ENCODE measurements at regions not wholly inside any gene's neighbourhood (a gene's known extent, or its start where the extent isn't known, plus 50 kb on each side); places are given as distances from the start of the nearest gene placed in this dataset.

DNA sequence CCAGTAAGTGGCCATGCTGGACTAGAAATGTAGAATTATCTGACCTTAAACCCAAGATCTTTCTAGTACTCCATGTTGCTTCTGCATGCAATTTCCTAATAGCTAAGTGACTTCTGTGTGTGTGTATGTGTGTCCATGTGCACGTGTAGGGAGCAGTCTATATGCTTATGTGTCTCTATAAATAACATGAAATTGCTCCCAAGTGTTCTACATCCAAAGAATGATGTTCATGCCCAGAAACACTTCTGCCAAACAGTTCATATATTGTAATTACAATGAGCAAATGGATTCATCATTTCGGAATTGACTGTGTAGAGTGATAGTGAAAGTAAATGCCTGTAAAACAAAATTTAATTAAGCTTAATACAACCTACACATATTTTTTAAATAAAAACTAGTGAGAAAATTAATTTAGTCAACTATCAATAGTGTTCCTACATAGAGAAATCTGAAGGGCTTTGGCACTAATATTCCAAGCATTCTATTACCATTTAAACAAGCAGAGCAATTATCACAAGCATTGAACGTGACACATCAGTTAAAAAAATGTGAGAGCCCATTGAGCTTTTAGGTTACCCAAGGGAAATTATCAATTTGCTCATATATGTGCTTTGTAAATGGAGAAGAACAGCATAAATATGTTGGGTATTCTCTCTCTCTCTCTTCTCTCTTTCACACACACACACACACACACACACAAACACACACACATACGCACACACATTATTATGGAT is 1067.4 kb downstream of the CNTNAP5 start:
- no peaks in the 10 kb centered on the region for H3K36me3 ChIP-seq (ENCODE audit: control insufficient read depth in 2 of 2, insufficient read depth in 2 of 2, low read length in 1 of 2)
- H3K4me1 ChIP-seq (ENCODE audit: control insufficient read depth in 2 of 2, insufficient read depth in 2 of 2, low read length in 2 of 2), result no peaks in the 10 kb centered on the region
- no peaks in the 10 kb centered on the region for H3K27me3 ChIP-seq (ENCODE audit: control insufficient read depth in 2 of 2, insufficient read depth in 1 of 2, low read length in 1 of 2)
- no peak overlapping the region for H3K4me3 ChIP-seq (ENCODE audit: low read length in 2 of 2)
- H3K9me3 ChIP-seq (ENCODE audit: control insufficient read depth in 2 of 2, insufficient read depth in 1 of 2, low read length in 1 of 2), result no peaks in the 10 kb centered on the region
- no peak overlapping the region for H3K27ac ChIP-seq (ENCODE audit: low read depth in 1 of 2, low read length in 1 of 2)
- DNase-seq (ENCODE audit: low read depth in 6 of 9, low spot score in 9 of 9), result no peak
- 86% methylated on average over 4 of the region's 4 CpGs for WGBS

DNA sequence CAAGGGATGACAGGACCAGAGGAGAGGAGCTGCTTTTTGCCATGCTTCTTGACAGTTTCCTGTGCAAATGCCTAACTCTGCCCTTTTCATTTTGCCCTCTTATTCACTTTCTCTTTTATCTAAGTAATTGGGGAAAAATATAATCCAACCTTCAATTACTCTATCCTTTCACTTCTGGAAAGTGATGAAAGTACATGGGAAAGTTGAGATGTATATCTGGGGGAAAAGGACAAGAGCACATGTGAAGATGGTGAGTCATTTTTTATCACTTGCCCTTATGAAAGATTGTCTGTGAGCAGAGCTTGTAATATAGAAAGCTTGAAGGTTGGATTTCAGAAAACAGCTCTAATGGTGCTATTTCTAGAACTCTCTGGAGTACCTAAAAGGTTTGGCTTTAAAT is 1070.7 kb downstream of the CNTNAP5 start:
- no peak overlapping the region for H3K27ac ChIP-seq (ENCODE audit: low read depth in 1 of 2, low read length in 1 of 2)
- DNase-seq (ENCODE audit: low read depth in 6 of 9, low spot score in 9 of 9), result no peak
- no peaks in the 10 kb centered on the region for H3K36me3 ChIP-seq (ENCODE audit: control insufficient read depth in 2 of 2, insufficient read depth in 2 of 2, low read length in 1 of 2)
- H3K27me3 ChIP-seq (ENCODE audit: control insufficient read depth in 2 of 2, insufficient read depth in 1 of 2, low read length in 1 of 2), result no peaks in the 10 kb centered on the region
- no peaks in the 10 kb centered on the region for H3K9me3 ChIP-seq (ENCODE audit: control insufficient read depth in 2 of 2, insufficient read depth in 1 of 2, low read length in 1 of 2)
- no peak overlapping the region for H3K4me3 ChIP-seq (ENCODE audit: low read length in 2 of 2)
- H3K4me1 ChIP-seq (ENCODE audit: control insufficient read depth in 2 of 2, insufficient read depth in 2 of 2, low read length in 2 of 2), result no peaks in the 10 kb centered on the region

- no peak overlapping the region for H3K4me3 ChIP-seq (ENCODE audit: low read length in 2 of 2)
- H3K27me3 ChIP-seq (ENCODE audit: control insufficient read depth in 2 of 2, insufficient read depth in 1 of 2, low read length in 1 of 2), result no peaks in the 10 kb centered on the region
- no peak overlapping the region for H3K27ac ChIP-seq (ENCODE audit: low read depth in 1 of 2, low read length in 1 of 2)
- no peaks in the 10 kb centered on the region for H3K9me3 ChIP-seq (ENCODE audit: control insufficient read depth in 2 of 2, insufficient read depth in 1 of 2, low read length in 1 of 2)
- DNase-seq (ENCODE audit: low read depth in 6 of 9, low spot score in 9 of 9), result no peak
- no peaks in the 10 kb centered on the region for H3K36me3 ChIP-seq (ENCODE audit: control insufficient read depth in 2 of 2, insufficient read depth in 2 of 2, low read length in 1 of 2)
- H3K4me1 ChIP-seq (ENCODE audit: control insufficient read depth in 2 of 2, insufficient read depth in 2 of 2, low read length in 2 of 2), result no peaks in the 10 kb centered on the region
Observed at GRCh38 chr2:125106710-125107109, 1081.6 kb downstream of the CNTNAP5 start.

- 74% methylated on average over 1 of the region's 1 CpG for whole genome bisulfite sequencing
- no peak for DNase-seq (ENCODE audit: low read depth in 6 of 9, low spot score in 9 of 9)
- Histone ChIP-seq H3K27ac (ENCODE audit: low read depth in 1 of 2, low read length in 1 of 2) (no peak overlapping the region), H3K9me3 (ENCODE audit: control insufficient read depth in 2 of 2, insufficient read depth in 1 of 2, low read length in 1 of 2) (no peaks in the 10 kb centered on the region), H3K27me3 (ENCODE audit: control insufficient read depth in 2 of 2, insufficient read depth in 1 of 2, low read length in 1 of 2) (no peaks in the 10 kb centered on the region), H3K36me3 (ENCODE audit: control insufficient read depth in 2 of 2, insufficient read depth in 2 of 2, low read length in 1 of 2) (no peaks in the 10 kb centered on the region), H3K4me3 (ENCODE audit: low read length in 2 of 2) (no peak overlapping the region), H3K4me1 (ENCODE audit: control insufficient read depth in 2 of 2, insufficient read depth in 2 of 2, low read length in 2 of 2) (no peaks in the 10 kb centered on the region)
Observed at GRCh38 chr2:125107446-125107845, 1082.4 kb downstream of the CNTNAP5 start.

DNA sequence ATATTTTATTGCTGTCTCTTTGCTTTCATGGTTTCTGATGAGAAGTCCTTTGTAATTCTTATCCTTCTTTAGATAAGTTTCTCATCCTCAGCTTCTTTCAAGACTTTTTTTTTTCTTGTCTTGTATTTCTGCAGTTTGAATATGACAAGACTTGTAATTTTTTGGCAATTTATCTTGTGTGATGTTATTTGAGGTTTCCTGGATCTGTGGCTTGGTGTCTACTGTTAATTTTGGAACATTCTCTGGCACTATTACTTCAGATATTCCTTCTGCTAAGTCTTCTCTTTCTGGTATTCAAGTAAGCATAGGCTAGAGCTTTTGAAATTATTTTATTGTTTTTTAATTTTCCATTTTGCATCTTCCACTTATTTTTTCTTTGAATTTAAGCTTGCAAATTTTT is 1083.2 kb downstream of the CNTNAP5 start:
- Histone ChIP-seq H3K4me1 (ENCODE audit: control insufficient read depth in 2 of 2, insufficient read depth in 2 of 2, low read length in 2 of 2) (no peaks in the 10 kb centered on the region), H3K9me3 (ENCODE audit: control insufficient read depth in 2 of 2, insufficient read depth in 1 of 2, low read length in 1 of 2) (no peaks in the 10 kb centered on the region), H3K36me3 (ENCODE audit: control insufficient read depth in 2 of 2, insufficient read depth in 2 of 2, low read length in 1 of 2) (no peaks in the 10 kb centered on the region), H3K27ac (ENCODE audit: low read depth in 1 of 2, low read length in 1 of 2) (no peak overlapping the region), H3K27me3 (ENCODE audit: control insufficient read depth in 2 of 2, insufficient read depth in 1 of 2, low read length in 1 of 2) (no peaks in the 10 kb centered on the region), H3K4me3 (ENCODE audit: low read length in 2 of 2) (no peak overlapping the region)
- DNase-seq (ENCODE audit: low read depth in 6 of 9, low spot score in 9 of 9), result no peak

DNA sequence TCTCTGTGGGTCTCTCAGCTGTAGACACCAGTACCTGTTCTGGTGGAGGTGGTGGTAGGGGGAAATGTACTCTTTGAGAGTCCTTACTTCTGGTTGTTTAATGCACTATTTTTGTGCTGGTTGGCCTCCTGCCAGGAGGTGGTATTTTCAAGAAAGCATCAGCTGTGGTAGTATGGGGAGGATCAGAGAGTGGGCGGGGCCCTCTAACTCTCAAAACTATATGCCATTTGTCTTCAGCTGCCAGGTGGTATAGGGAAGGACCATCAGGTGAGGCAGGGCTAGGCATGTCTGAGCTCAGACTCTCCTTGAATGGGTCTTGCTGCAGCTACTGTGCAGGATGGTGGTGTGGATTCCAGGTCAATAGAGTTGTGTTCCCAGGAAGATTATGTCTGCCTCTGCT is 1100.8 kb downstream of the CNTNAP5 start:
- no peaks in the 10 kb centered on the region for H3K27me3 ChIP-seq (ENCODE audit: control insufficient read depth in 2 of 2, insufficient read depth in 1 of 2, low read length in 1 of 2)
- no peak for DNase-seq (ENCODE audit: low read depth in 6 of 9, low spot score in 9 of 9)
- no peaks in the 10 kb centered on the region for H3K36me3 ChIP-seq (ENCODE audit: control insufficient read depth in 2 of 2, insufficient read depth in 2 of 2, low read length in 1 of 2)
- no peak overlapping the region for H3K27ac ChIP-seq (ENCODE audit: low read depth in 1 of 2, low read length in 1 of 2)
- H3K4me3 ChIP-seq (ENCODE audit: low read length in 2 of 2), result no peak overlapping the region
- no peaks in the 10 kb centered on the region for H3K4me1 ChIP-seq (ENCODE audit: control insufficient read depth in 2 of 2, insufficient read depth in 2 of 2, low read length in 2 of 2)
- WGBS, result 93% methylated on average over 1 of the region's 1 CpG
- peaks cover 1 to 12% of the 10 kb centered on the region in 2 donors for H3K9me3 ChIP-seq (ENCODE audit: control insufficient read depth in 2 of 2, insufficient read depth in 1 of 2, low read length in 1 of 2)

DNA sequence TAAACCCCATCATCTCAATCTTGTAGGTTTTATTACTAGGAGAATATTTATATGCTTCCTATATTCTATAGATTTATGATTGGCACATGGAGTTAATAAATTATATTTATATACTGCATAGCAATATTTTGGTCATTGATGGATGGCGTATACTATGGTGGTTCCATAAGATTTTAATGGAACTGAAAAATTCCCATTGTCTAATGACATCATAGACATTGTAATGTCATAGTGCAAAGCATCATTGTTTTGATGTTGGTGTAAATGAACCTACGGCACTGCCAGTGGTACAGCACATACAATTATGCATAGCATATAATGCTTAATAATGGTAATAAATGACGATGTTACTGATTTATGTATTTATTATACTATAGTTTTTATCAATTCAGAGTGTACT is 1135.9 kb downstream of the CNTNAP5 start:
- Histone ChIP-seq H3K27me3 (ENCODE audit: control insufficient read depth in 2 of 2, insufficient read depth in 1 of 2, low read length in 1 of 2) (no peaks in the 10 kb centered on the region), H3K4me1 (ENCODE audit: control insufficient read depth in 2 of 2, insufficient read depth in 2 of 2, low read length in 2 of 2) (no peaks in the 10 kb centered on the region), H3K27ac (ENCODE audit: low read depth in 1 of 2, low read length in 1 of 2) (no peak overlapping the region), H3K9me3 (ENCODE audit: control insufficient read depth in 2 of 2, insufficient read depth in 1 of 2, low read length in 1 of 2) (no peaks in the 10 kb centered on the region), H3K36me3 (ENCODE audit: control insufficient read depth in 2 of 2, insufficient read depth in 2 of 2, low read length in 1 of 2) (no peaks in the 10 kb centered on the region), H3K4me3 (ENCODE audit: low read length in 2 of 2) (no peak overlapping the region)
- DNase-seq (ENCODE audit: low read depth in 6 of 9, low spot score in 9 of 9), result no peak
- WGBS, result 94% methylated on average over 3 of the region's 3 CpGs

- Histone ChIP-seq H3K4me3 (ENCODE audit: low read length in 2 of 2) (no peak overlapping the region), H3K36me3 (ENCODE audit: control insufficient read depth in 2 of 2, insufficient read depth in 2 of 2, low read length in 1 of 2) (no peaks in the 10 kb centered on the region), H3K4me1 (ENCODE audit: control insufficient read depth in 2 of 2, insufficient read depth in 2 of 2, low read length in 2 of 2) (no peaks in the 10 kb centered on the region), H3K9me3 (ENCODE audit: control insufficient read depth in 2 of 2, insufficient read depth in 1 of 2, low read length in 1 of 2) (no peaks in the 10 kb centered on the region), H3K27me3 (ENCODE audit: control insufficient read depth in 2 of 2, insufficient read depth in 1 of 2, low read length in 1 of 2) (no peaks in the 10 kb centered on the region), H3K27ac (ENCODE audit: low read depth in 1 of 2, low read length in 1 of 2) (no peak overlapping the region)
- DNase-seq (ENCODE audit: low read depth in 6 of 9, low spot score in 9 of 9), result no peak
- 72% methylated on average over 2 of the region's 2 CpGs for WGBS
Observed at GRCh38 chr2:125167152-125167551, 1142.1 kb downstream of the CNTNAP5 start.

GRCh38 chr2:125167820-125168219 is 1142.7 kb downstream of the CNTNAP5 start:
- H3K4me1 ChIP-seq (ENCODE audit: control insufficient read depth in 2 of 2, insufficient read depth in 2 of 2, low read length in 2 of 2), result no peaks in the 10 kb centered on the region
- H3K36me3 ChIP-seq (ENCODE audit: control insufficient read depth in 2 of 2, insufficient read depth in 2 of 2, low read length in 1 of 2), result no peaks in the 10 kb centered on the region
- no peak overlapping the region for H3K4me3 ChIP-seq (ENCODE audit: low read length in 2 of 2)
- no peak overlapping the region for H3K27ac ChIP-seq (ENCODE audit: low read depth in 1 of 2, low read length in 1 of 2)
- no peaks in the 10 kb centered on the region for H3K27me3 ChIP-seq (ENCODE audit: control insufficient read depth in 2 of 2, insufficient read depth in 1 of 2, low read length in 1 of 2)
- no peak for DNase-seq (ENCODE audit: low read depth in 6 of 9, low spot score in 9 of 9)
- H3K9me3 ChIP-seq (ENCODE audit: control insufficient read depth in 2 of 2, insufficient read depth in 1 of 2, low read length in 1 of 2), result peaks cover 0 to 2% of the 10 kb centered on the region in 2 donors

- Histone ChIP-seq H3K27ac (ENCODE audit: low read depth in 1 of 2, low read length in 1 of 2) (no peak overlapping the region), H3K36me3 (ENCODE audit: control insufficient read depth in 2 of 2, insufficient read depth in 2 of 2, low read length in 1 of 2) (no peaks in the 10 kb centered on the region), H3K4me1 (ENCODE audit: control insufficient read depth in 2 of 2, insufficient read depth in 2 of 2, low read length in 2 of 2) (no peaks in the 10 kb centered on the region), H3K27me3 (ENCODE audit: control insufficient read depth in 2 of 2, insufficient read depth in 1 of 2, low read length in 1 of 2) (no peaks in the 10 kb centered on the region), H3K4me3 (ENCODE audit: low read length in 2 of 2) (no peak overlapping the region), H3K9me3 (ENCODE audit: control insufficient read depth in 2 of 2, insufficient read depth in 1 of 2, low read length in 1 of 2) (peaks cover 0 to 3% of the 10 kb centered on the region in 2 donors)
- DNase-seq (ENCODE audit: low read depth in 6 of 9, low spot score in 9 of 9), result no peak
- WGBS, result 80% methylated on average over 2 of the region's 2 CpGs
Observed at GRCh38 chr2:125168442-125168841, 1143.4 kb downstream of the CNTNAP5 start.

Measured in thymus (tissue), 11 donors.